Parathyroid adenoma (tissue), 2 donors: ENCODE measurements at regions not wholly inside any gene's neighbourhood (a gene's known extent, or its start where the extent isn't known, plus 50 kb on each side); places are given as distances from the start of the nearest gene placed in this dataset.

Experiments
- H2AFZ ChIP-seq: fragments of 300-600 bp; sonication (generic); one replicate; pipeline ENCODE4 v1.7.0; 2017; ENCODE audit warnings: antibody characterized with exemption, mild to moderate bottlenecking
- H3K27ac ChIP-seq: fragments of 300-600 bp; sonication (generic); one replicate; pipeline ENCODE4 v1.7.0; 2017
- H3K27me3 ChIP-seq: fragments of 300-600 bp; sonication (generic); one replicate; pipeline ENCODE4 v1.7.0; 2017; ENCODE audit warnings: low read length; ENCODE audit not compliant: control insufficient read depth, insufficient read depth
- H3K36me3 ChIP-seq: fragments of 300-600 bp; sonication (generic); one replicate; pipeline ENCODE4 v1.7.0; 2017; ENCODE audit warnings: low read length; ENCODE audit not compliant: control insufficient read depth, insufficient read depth
- H3K4me1 ChIP-seq: fragments of 300-600 bp; sonication (generic); one replicate; pipeline ENCODE4 v1.7.0; 2017; ENCODE audit warnings: control low read depth
- H3K4me2 ChIP-seq: fragments of 300-600 bp; sonication (generic); one replicate; pipeline ENCODE4 v1.7.0; 2017; ENCODE audit warnings: low read length
- H3K4me3 ChIP-seq: fragments of 300-600 bp; sonication (generic); one replicate; pipeline ENCODE4 v1.7.0; 2017; ENCODE audit warnings: low read depth, low read length
- H3K79me2 ChIP-seq: fragments of 300-600 bp; sonication (generic); one replicate; pipeline ENCODE4 v1.7.0; 2017; ENCODE audit warnings: control low read depth
- H3K9ac ChIP-seq: fragments of 300-600 bp; sonication (generic); one replicate; pipeline ENCODE4 v1.7.0; 2017; ENCODE audit warnings: mild to moderate bottlenecking
- H3K9me3 ChIP-seq: fragments of 300-600 bp; sonication (generic); one replicate; pipeline ENCODE4 v1.7.0; 2017; ENCODE audit warnings: low read length; ENCODE audit not compliant: control insufficient read depth
- TF ChIP-seq, protein P1 (sequence below): fragments of 300-600 bp; sonication (generic); IDR thresholded peaks from one replicate; pipeline ENCODE4 v1.7.0; 2017; ENCODE audit warnings: antibody characterized with exemption, mild to moderate bottlenecking
- donor health status: primary hyperparathyroidism.

DNA sequence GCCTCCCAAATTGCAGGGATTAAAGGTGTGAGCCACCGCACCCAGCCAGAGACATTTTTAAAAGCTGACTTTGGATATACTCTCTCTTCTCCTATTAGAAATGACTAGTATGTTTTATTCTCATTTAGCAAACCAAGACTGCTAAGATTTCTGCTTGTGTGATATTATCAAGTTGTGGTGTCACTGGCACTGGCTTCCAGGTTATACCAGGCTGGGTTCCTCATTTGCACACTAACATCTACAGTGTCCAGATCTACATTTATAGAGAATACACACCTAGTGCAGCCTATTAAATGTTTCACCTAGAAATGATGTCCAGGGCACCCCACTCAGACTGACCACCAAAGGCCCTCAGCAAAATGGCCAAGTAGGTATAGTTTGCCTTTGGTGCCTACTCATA is 49.9 kb upstream of the FOXN2 start:
- no peaks in the 10 kb centered on the region for H3K9me3 ChIP-seq
- no peak overlapping the region for H2AFZ ChIP-seq
- no peak overlapping the region for H3K9ac ChIP-seq

More for the DNA sequence above, 49.9 kb upstream of the FOXN2 start:
- Histone ChIP-seq H3K79me2 (no peaks in the 10 kb centered on the region), H3K27ac (no peak overlapping the region), H3K36me3 (no peaks in the 10 kb centered on the region), H3K4me2 (no peak overlapping the region), H3K27me3 (no peaks in the 10 kb centered on the region), H3K4me3 (no peak overlapping the region), H3K4me1 (no peaks in the 10 kb centered on the region)
- TF ChIP-seq, protein P1, sequence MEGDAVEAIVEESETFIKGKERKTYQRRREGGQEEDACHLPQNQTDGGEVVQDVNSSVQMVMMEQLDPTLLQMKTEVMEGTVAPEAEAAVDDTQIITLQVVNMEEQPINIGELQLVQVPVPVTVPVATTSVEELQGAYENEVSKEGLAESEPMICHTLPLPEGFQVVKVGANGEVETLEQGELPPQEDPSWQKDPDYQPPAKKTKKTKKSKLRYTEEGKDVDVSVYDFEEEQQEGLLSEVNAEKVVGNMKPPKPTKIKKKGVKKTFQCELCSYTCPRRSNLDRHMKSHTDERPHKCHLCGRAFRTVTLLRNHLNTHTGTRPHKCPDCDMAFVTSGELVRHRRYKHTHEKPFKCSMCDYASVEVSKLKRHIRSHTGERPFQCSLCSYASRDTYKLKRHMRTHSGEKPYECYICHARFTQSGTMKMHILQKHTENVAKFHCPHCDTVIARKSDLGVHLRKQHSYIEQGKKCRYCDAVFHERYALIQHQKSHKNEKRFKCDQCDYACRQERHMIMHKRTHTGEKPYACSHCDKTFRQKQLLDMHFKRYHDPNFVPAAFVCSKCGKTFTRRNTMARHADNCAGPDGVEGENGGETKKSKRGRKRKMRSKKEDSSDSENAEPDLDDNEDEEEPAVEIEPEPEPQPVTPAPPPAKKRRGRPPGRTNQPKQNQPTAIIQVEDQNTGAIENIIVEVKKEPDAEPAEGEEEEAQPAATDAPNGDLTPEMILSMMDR: no peak
